HEK293T (cell line): ENCODE measurements at regions not wholly inside any gene's neighbourhood (a gene's known extent, or its start where the extent isn't known, plus 50 kb on each side); places are given as distances from the start of the nearest gene placed in this dataset.

Experiments used
- ARNT ChIP-seq: fragments of 450-650 bp; IDR thresholded peaks from 2 replicates; pipeline ENCODE4 v1.6.1; 2017; ENCODE audit warnings: mild to moderate bottlenecking
- BHLHE40 ChIP-seq: fragments of 450-650 bp; IDR thresholded peaks from 2 replicates; pipeline ENCODE4 v1.6.1; 2016; ENCODE audit warnings: mild to moderate bottlenecking, moderate library complexity, borderline replicate concordance
- ELF4 ChIP-seq: fragments of 450-650 bp; IDR thresholded peaks from 2 replicates; pipeline ENCODE4 v1.6.1; 2017; ENCODE audit warnings: antibody characterized with exemption
- FOXM1 ChIP-seq: fragments of 450-650 bp; IDR thresholded peaks from 2 replicates; pipeline ENCODE4 v1.6.1; 2017; ENCODE audit warnings: mild to moderate bottlenecking, borderline replicate concordance
- LEF1 ChIP-seq: fragments of 450-650 bp; IDR thresholded peaks from 2 replicates; pipeline ENCODE4 v1.6.1; 2017; ENCODE audit warnings: mild to moderate bottlenecking, borderline replicate concordance
- PKNOX1 ChIP-seq: fragments of 450-650 bp; IDR thresholded peaks from 2 replicates; pipeline ENCODE4 v1.6.1; 2016
- SUZ12 ChIP-seq: fragments of 450-650 bp; IDR thresholded peaks from 2 replicates; pipeline ENCODE4 v1.6.1; 2016; ENCODE audit warnings: mild to moderate bottlenecking

- TF ChIP-seq ELF4 = no peak
- TF ChIP-seq LEF1 = no peak
- TF ChIP-seq FOXM1 = no peak
- TF ChIP-seq ARNT = no peak
- TF ChIP-seq SUZ12 = no peak
- TF ChIP-seq PKNOX1 = no peak
- no peak for TF ChIP-seq BHLHE40
Measured at GRCh38 chr21:16427587-16428087, 697.9 kb downstream of the USP25 start.
